Ureter (tissue), 1 donor: ENCODE measurements at regions not wholly inside any gene's neighbourhood (a gene's known extent, or its start where the extent isn't known, plus 50 kb on each side); places are given as distances from the start of the nearest gene placed in this dataset.

Experiments
- DNase-seq: peaks from one replicate; pipeline ENCODE4 v3.0.0-alpha.2; 2020; ENCODE audit warnings: low spot score
- donor health status: DM: yes; HTN: yes; CAD: no.

- DNase-seq: peak; percentile 49
Measured at GRCh38 chr9:7871977-7872730, 72.6 kb upstream of the DMAC1 start.

- no peak for DNase-seq
Measured at GRCh38 chr9:7869340-7869739, 69.8 kb upstream of the DMAC1 start.

GRCh38 chr9:7862170-7862569 is 62.6 kb upstream of the DMAC1 start:
- no peak for DNase-seq

GRCh38 chr9:7861086-7861485 is 61.5 kb upstream of the DMAC1 start:
- no peak for DNase-seq

GRCh38 chr9:7860335-7860709 is 60.7 kb upstream of the DMAC1 start:
- no peak for DNase-seq

GRCh38 chr9:7859701-7860334 is 60.2 kb upstream of the DMAC1 start:
- DNase-seq: no peak

GRCh38 chr9:7858166-7858565 is 58.6 kb upstream of the DMAC1 start:
- DNase-seq: no peak

- no peak for DNase-seq
Measured at GRCh38 chr9:7854763-7855162, 55.2 kb upstream of the DMAC1 start.
